H9 (cell line): ENCODE measurements at regions not wholly inside any gene's neighbourhood (a gene's known extent, or its start where the extent isn't known, plus 50 kb on each side); places are given as distances from the start of the nearest gene placed in this dataset.

Experiments used
- DNase-seq: peaks from one replicate; pipeline ENCODE4 v3.0.0-alpha.2; 2017
- H2AFZ ChIP-seq: one replicate; pipeline ENCODE4 v1.6.1; 2013; ENCODE audit warnings: mild to moderate bottlenecking, low read length, control low read depth, moderate library complexity
- H2AK5ac ChIP-seq: 2 replicates; pipeline ENCODE4 v1.6.1; 2013; ENCODE audit warnings: low read length, control low read depth, mixed read lengths; ENCODE audit not compliant: insufficient read length
- H2BK120ac ChIP-seq: one replicate; pipeline ENCODE4 v1.6.1; 2013; ENCODE audit warnings: low read depth, mild to moderate bottlenecking, low read length, control low read depth, inconsistent platforms; ENCODE audit not compliant: poor library complexity, severe bottlenecking
- H2BK12ac ChIP-seq: 2 replicates; pipeline ENCODE4 v1.6.1; 2013; ENCODE audit warnings: low read length, control low read depth, mixed read lengths, low read depth; ENCODE audit not compliant: insufficient read length
- H2BK15ac ChIP-seq: 2 replicates; pipeline ENCODE4 v1.6.1; 2013; ENCODE audit warnings: low read depth, low read length, control low read depth
- H2BK20ac ChIP-seq: one replicate; pipeline ENCODE4 v1.6.1; 2013; ENCODE audit warnings: low read depth, mild to moderate bottlenecking, low read length, control low read depth, inconsistent platforms; ENCODE audit not compliant: poor library complexity, severe bottlenecking
- H2BK5ac ChIP-seq: 2 replicates; pipeline ENCODE4 v1.6.1; 2013; ENCODE audit warnings: low read length, control low read depth, mixed read lengths; ENCODE audit not compliant: insufficient read length
- H3K14ac ChIP-seq: 2 replicates; pipeline ENCODE4 v1.6.1; 2013; ENCODE audit warnings: low read length, control low read depth; ENCODE audit not compliant: insufficient read depth
- H3K18ac ChIP-seq: 2 replicates; pipeline ENCODE4 v1.6.1; 2013; ENCODE audit warnings: low read depth, mild to moderate bottlenecking, mixed read lengths, low read length, control low read depth; ENCODE audit not compliant: insufficient read length
- H3K23ac ChIP-seq: 2 replicates; pipeline ENCODE4 v1.6.1; 2013; ENCODE audit warnings: low read length, control low read depth, mixed read lengths, low read depth; ENCODE audit not compliant: insufficient read length
- H3K23me2 ChIP-seq: 2 replicates; pipeline ENCODE4 v1.6.1; 2013; ENCODE audit warnings: low read depth, mild to moderate bottlenecking, mixed read lengths, low read length, control low read depth; ENCODE audit not compliant: insufficient read length, poor library complexity, severe bottlenecking
- H3K27ac ChIP-seq: 2 replicates; pipeline ENCODE4 v1.5.1; 2013; ENCODE audit warnings: low read length, control low read depth, mixed read lengths, low read depth; ENCODE audit not compliant: insufficient read length
- H3K27me3 ChIP-seq: 2 replicates; pipeline ENCODE4 v1.6.1; 2013; ENCODE audit warnings: low read length, control low read depth, inconsistent platforms; ENCODE audit not compliant: insufficient read depth
- H3K4ac ChIP-seq: 2 replicates; pipeline ENCODE4 v1.6.1; 2013; ENCODE audit warnings: low read depth, mild to moderate bottlenecking, control low read depth, inconsistent platforms, low read length, moderate library complexity
- H3K4me1 ChIP-seq: 2 replicates; pipeline ENCODE4 v1.6.1; 2013; ENCODE audit warnings: low read length, control low read depth, inconsistent platforms; ENCODE audit not compliant: insufficient read depth
- H3K4me2 ChIP-seq: 2 replicates; pipeline ENCODE4 v1.6.1; 2013; ENCODE audit warnings: low read length, control low read depth, mixed read lengths; ENCODE audit not compliant: insufficient read length, insufficient read depth
- H3K56ac ChIP-seq: 2 replicates; pipeline ENCODE4 v1.6.1; 2013; ENCODE audit warnings: low read depth, mild to moderate bottlenecking, mixed read lengths, low read length, control low read depth; ENCODE audit not compliant: insufficient read length
- H3K79me1 ChIP-seq: 2 replicates; pipeline ENCODE4 v1.6.1; 2013; ENCODE audit warnings: low read depth, mild to moderate bottlenecking, moderate library complexity, low read length, control low read depth, inconsistent platforms; ENCODE audit not compliant: insufficient read depth, poor library complexity, severe bottlenecking
- H3K79me2 ChIP-seq: 2 replicates; pipeline ENCODE4 v1.6.1; 2013; ENCODE audit warnings: low read length, control low read depth, inconsistent platforms; ENCODE audit not compliant: insufficient read depth
- H3K9ac ChIP-seq: 2 replicates; pipeline ENCODE4 v1.6.1; 2013; ENCODE audit warnings: low read length, control low read depth, mixed read lengths; ENCODE audit not compliant: insufficient read length; ENCODE audit errors: extremely low read depth
- H3K9me3 ChIP-seq: one replicate; pipeline ENCODE4 v1.6.1; 2013; ENCODE audit warnings: low read depth, low read length, inconsistent platforms; ENCODE audit not compliant: control insufficient read depth
- H3T11ph ChIP-seq: one replicate; pipeline ENCODE4 v1.6.1; 2013; ENCODE audit warnings: mild to moderate bottlenecking, low read length, control low read depth, inconsistent platforms
- H4K20me1 ChIP-seq: one replicate; pipeline ENCODE4 v1.6.1; 2013; ENCODE audit not compliant: control insufficient read depth, insufficient read length, insufficient read depth
- H4K5ac ChIP-seq: 2 replicates; pipeline ENCODE4 v1.6.1; 2013; ENCODE audit warnings: low read depth, mild to moderate bottlenecking, mixed read lengths, low read length, control low read depth; ENCODE audit not compliant: insufficient read length
- H4K8ac ChIP-seq: replicated peaks from 2 replicates; pipeline ENCODE4 v1.6.1; 2013; ENCODE audit warnings: low read length, control low read depth, mixed read lengths, low read depth; ENCODE audit not compliant: insufficient read length
- H4K91ac ChIP-seq: 2 replicates; pipeline ENCODE4 v1.6.1; 2013; ENCODE audit warnings: low read depth, mild to moderate bottlenecking, moderate library complexity, mixed read lengths, low read length, control low read depth; ENCODE audit not compliant: insufficient read length
- H3K27ac Mint-ChIP-seq, 3 experiments: 2 replicates in 2 of 3; 3 replicates in 1 of 3; pipeline ENCODE4 v1.8.0; 2020 to 2021; ENCODE audit warnings: mixed read lengths in 3 of 3, mild to moderate bottlenecking in 1 of 3, moderate library complexity in 1 of 3
- H3K27me3 Mint-ChIP-seq: 2 replicates; pipeline ENCODE4 v1.8.0; 2021; ENCODE audit warnings: low read depth, mild to moderate bottlenecking, moderate library complexity, mixed read lengths
- H3K36me3 Mint-ChIP-seq, 3 experiments: 2 replicates in 2 of 3; 3 replicates in 1 of 3; pipeline ENCODE4 v1.8.0; 2020 to 2021; ENCODE audit warnings: low read depth in 3 of 3, mixed read lengths in 3 of 3; ENCODE audit not compliant: insufficient read depth in 1 of 3
- H3K4me1 Mint-ChIP-seq, 2 experiments: 2 replicates each; pipeline ENCODE4 v1.8.0; 2020; ENCODE audit warnings: mixed read lengths in 2 of 2
- H3K4me3 Mint-ChIP-seq, 2 experiments: 2 replicates in 1 of 2; 3 replicates in 1 of 2; pipeline ENCODE4 v1.8.0; 2020 to 2021; ENCODE audit warnings: mild to moderate bottlenecking in 2 of 2, mixed read lengths in 2 of 2, moderate library complexity in 1 of 2
- H3K9me3 Mint-ChIP-seq, 2 experiments: 2 replicates in 1 of 2; 3 replicates in 1 of 2; pipeline ENCODE4 v1.8.0; 2020; ENCODE audit warnings: mild to moderate bottlenecking in 2 of 2, mixed read lengths in 2 of 2, moderate library complexity in 1 of 2
- CTCF ChIP-seq: fragments of 200-600 bp; sonication (generic); conservative IDR thresholded peaks from 3 replicates; pipeline ENCODE4 v1.8.0; 2021; ENCODE audit warnings: antibody characterized with exemption, mild to moderate bottlenecking
- WGBS: extraction: QIAGEN DNeasy Blood & Tissue Kit; methylation state at CpG from one replicate; pipeline ENCODE4 v1.1.7; 2013; ENCODE audit warnings: missing lambda C conversion rate, low lambda C conversion rate, mixed read lengths; ENCODE audit not compliant: insufficient read length; ENCODE audit errors: extremely low coverage; 5-methylcytosine and 5-hydroxymethylcytosine counted together

GRCh38 chr3:6449099-6449498 is 411.8 kb upstream of the GRM7 start:
- Histone ChIP-seq H2BK20ac (no peak overlapping the region), H2BK120ac (no peak overlapping the region), H3K27ac (no peak overlapping the region), H3K23ac (no peak overlapping the region), H4K8ac (no peak overlapping the region), H3K14ac (no peak overlapping the region), H2BK15ac (no peak overlapping the region), H3K79me1 (no peaks in the 10 kb centered on the region), H3K56ac (no peak overlapping the region), H3K9ac (no peak overlapping the region), H2BK5ac (no peak overlapping the region), H4K91ac (no peak overlapping the region), H3K9me3 (no peaks in the 10 kb centered on the region), H2AK5ac (no peak overlapping the region), H3K4me2 (no peak overlapping the region), H3K4me1 (no peaks in the 10 kb centered on the region), H2AFZ (no peak overlapping the region), H3K79me2 (no peaks in the 10 kb centered on the region), H3K27me3 (no peaks in the 10 kb centered on the region), H4K20me1 (no peaks in the 10 kb centered on the region), H3K23me2 (no peaks in the 10 kb centered on the region), H3K4ac (no peak overlapping the region), H3K18ac (no peak overlapping the region), H4K5ac (no peak overlapping the region), H3T11ph (no peak overlapping the region), H2BK12ac (no peak overlapping the region)
- H3K36me3 Mint-ChIP-seq: no peaks in the 10 kb centered on the region; a peak in 1 of 7 replicates
- no peaks in the 10 kb centered on the region for H3K27me3 Mint-ChIP-seq
- no peak for TF ChIP-seq CTCF
- no peaks in the 10 kb centered on the region; a peak in 1 of 5 replicates for H3K9me3 Mint-ChIP-seq
- H3K27ac Mint-ChIP-seq: no peak overlapping the region
- WGBS: no CpG with 5 or more reads among the region's 3 CpGs
- DNase-seq: no peak
- H3K4me3 Mint-ChIP-seq: no peak overlapping the region
- peaks cover 7 to 9% of the 10 kb centered on the region in 2 experiments; a peak in 3 of 4 replicates for H3K4me1 Mint-ChIP-seq
